DMS114 treated with DMSO at 0.1 percent for 48 hours (cell line): ENCODE measurements at regions not wholly inside any gene's neighbourhood (a gene's known extent, or its start where the extent isn't known, plus 50 kb on each side); places are given as distances from the start of the nearest gene placed in this dataset.

Experiments
- DNase-seq: peaks from one replicate; lab custom pipeline; 2025; ENCODE audit not compliant: unreplicated experiment; lab: John Stamatoyannopoulos, UW

DNA sequence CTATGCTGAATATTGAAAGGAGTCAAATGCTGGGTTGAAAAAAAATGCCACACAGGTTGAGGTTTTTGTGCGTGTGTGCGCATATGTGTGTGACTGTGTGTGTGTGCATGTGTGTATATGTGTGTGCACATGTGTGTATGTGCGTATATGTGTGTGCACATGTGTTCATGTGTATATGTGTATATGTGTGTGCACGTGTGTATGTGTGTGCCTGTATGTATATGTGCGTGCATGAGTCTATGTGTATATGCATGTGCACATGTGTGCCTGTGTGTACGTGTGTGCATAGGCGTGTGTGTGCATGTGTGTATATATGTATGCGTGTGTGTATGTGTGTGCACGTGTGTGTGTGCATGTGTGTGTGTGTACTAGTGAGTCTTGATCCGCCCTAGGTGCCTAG lies 655.7 kb downstream of the AACS start:
- DNase-seq, result no peak

GRCh38 chr12:125734137-125734536 lies 668.9 kb downstream of the AACS start:
- DNase-seq, result no peak

- DNase-seq, result no peak
These were observed 673.0 kb downstream of the AACS start for GRCh38 chr12:125738211-125738610.

DNA sequence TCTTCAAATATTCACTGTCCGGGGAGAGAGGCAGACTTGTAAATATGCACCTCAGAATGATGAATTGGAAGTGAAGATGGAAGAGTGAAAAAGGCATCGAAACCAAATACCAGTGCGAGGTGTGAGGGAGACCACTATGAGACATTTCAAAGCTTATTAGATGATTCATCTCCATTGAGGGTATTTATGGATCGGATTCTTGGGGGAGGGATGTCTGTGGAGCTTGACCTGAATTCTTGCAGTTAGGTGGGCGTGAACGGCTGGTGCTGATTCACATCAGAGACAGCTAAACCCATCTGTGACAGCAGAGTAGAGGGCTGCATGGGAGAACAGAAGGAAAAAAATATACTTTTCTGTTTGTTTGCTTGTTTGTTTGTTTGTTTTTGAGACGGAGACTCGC lies 677.2 kb downstream of the AACS start:
- no peak for DNase-seq

DNA sequence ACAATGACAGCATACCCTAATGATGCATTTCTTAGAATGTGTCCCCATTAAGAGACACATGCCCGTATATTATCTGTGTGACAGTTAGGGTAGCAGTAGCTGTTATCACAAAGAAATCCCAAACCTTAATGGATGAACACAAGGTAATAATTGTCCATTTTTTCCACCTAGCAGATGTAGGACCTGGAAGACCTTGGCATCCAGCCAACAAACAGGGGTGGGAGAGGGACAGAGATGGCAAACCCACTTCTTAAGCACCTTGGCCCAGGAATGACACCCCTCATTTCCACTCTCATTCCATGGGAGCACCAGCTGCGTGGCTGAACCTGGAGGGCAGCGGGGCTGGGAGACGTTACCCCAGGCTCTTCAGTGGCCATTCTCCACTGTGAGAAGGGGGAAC lies 679.0 kb downstream of the AACS start:
- no peak for DNase-seq

- no peak for DNase-seq
These were observed 690.3 kb downstream of the AACS start for GRCh38 chr12:125755512-125755911.

DNA sequence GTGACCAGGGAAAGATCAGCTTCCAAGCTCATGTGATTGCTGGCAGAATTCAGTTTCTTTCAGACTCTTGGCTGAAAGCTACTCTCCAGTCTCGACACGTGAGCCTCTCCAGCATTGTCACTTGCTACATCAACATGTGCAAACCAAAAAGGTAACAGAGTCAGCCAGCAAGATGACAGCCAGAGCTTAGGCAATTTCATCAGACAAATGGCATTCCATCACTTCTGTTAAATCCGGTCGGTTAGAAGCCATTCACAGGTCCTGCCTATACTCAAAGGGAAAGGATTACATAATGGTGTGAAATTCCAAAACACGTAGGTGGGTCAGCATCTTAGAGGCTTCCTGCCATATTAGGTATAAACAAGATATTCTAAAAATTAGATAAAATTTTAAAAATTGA lies 700.9 kb downstream of the AACS start:
- no peak for DNase-seq

GRCh38 chr12:125772403-125772802 lies 707.2 kb downstream of the AACS start:
- no peak for DNase-seq

DNA sequence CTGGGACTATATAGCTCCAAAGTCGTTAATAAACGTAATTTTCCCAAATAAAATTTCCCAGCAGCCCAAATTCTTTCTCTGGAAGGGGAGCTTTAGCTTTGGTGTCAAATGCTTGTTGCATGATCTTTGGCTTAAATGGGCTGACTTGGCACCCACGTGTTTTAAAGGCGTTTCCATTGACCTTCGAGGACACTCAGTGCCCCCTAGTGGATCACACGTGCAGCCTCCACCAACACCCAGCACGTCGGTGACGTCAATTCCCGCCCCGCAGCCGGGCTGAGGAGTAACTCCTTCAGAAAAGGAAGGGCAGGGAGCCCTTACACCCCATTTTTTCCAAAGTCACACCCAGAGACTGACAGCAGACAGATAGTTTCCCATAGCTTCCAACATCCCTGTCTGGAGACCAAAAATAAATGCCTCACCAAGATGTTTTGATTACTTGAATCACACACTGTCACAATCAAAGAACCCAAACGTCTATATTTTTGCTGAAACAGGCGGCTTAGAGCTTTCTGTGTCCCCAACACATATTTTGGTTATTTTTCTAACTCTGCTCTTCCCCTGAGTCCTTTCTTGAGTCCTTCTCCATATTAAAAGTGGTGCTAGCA lies 707.9 kb downstream of the AACS start:
- DNase-seq, result peak; percentile 32

GRCh38 chr12:125775507-125775906 lies 710.3 kb downstream of the AACS start:
- DNase-seq, result no peak

GRCh38 chr12:125776212-125776611 lies 711.0 kb downstream of the AACS start:
- DNase-seq, result no peak

- no peak for DNase-seq
These were observed 720.9 kb downstream of the AACS start for GRCh38 chr12:125786143-125786542.

DNA sequence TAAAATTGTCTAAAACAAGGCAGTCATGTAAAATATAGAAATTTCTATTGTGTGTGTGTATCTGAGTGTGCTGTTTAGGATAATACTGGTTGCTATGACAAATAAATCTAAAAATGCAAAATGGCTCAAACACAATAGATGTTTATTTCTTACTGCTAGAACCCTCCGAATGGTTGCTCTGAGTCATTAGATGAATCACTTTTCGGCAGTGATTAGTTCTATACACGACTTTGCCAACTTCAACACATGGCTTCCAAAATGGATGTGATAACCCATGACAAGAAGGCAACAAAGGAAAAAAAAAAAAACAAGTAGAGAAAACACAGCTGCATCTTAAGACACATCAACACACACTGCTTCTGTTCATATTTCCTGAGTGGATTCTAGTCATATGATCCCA lies 729.2 kb downstream of the AACS start:
- no peak for DNase-seq

DNA sequence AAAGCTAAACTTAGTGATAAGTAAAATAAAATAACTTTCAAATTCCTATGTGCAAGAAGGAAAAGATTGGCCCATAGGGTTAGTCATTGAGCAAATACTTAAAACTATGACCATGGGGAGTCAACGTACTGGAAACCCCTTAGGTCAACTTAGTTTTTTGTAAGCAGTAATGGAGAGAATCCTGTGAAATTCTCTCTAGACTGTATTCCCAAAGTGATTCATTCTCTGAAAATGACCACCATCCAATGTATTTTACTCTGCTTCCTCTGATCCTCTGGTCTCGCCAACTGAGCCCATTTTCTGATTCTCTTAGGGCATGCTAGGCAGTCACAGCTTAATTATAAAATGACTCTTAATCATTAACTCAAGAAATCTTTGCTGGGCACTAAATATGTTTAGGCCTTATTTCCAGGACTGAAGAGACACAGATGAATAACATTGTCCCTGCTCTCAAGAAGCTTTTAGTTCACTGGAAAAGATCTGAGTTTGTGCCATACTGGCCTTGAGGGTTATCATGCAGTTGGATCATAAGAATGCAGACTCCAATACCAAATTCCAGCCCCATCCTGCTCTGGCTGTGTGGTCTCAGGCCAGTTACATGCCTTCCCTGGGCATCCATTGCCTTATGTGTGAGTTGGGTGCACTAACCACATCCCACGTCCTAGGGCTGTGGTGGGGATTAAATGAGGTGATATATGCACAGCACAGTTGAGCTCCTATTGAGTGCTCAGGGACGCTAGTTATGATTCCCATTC lies 732.4 kb downstream of the AACS start:
- DNase-seq, result no peak

GRCh38 chr12:125804660-125805059 lies 739.4 kb downstream of the AACS start:
- no peak for DNase-seq

DNA sequence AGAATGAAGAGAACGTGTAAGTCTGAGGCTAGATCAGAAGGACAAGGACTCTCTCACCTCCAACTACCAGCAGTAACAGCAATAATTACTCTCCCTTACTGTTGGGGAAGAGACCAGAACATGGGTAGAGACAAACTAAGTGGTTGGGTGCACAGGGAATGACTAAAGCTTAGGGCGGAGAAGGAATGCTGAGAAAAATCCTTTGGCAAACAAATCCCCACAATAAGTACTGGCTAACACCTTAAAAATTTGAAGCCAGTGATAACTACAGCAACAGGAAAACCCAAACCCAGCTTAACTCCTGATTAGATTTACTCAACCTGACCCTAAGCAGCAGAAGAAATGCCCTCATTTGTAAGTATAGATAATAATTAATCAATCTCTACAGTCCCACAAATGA lies 759.0 kb downstream of the AACS start:
- no peak for DNase-seq

GRCh38 chr12:125835852-125836251 lies 770.6 kb downstream of the AACS start:
- no peak for DNase-seq

DNA sequence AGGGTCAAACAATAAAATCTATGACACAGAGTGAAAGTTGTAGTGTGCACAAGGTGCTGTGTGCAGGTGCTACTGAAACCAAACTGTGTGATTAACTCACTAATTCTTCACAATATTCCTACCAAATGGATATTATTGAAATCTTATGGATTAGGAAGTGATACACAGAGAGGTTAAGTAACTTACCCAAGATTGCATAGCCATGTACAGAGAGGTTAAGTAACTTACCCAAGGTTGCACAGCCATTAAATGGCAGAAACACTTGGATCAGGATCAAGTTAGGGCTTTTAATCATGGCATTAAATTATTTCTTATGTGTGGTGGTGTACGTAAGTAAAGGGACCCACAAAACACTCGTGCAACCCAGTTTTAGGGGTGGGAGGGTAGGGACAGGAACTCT lies 771.4 kb downstream of the AACS start:
- DNase-seq, result no peak

GRCh38 chr12:125841332-125841731 lies 776.1 kb downstream of the AACS start:
- no peak for DNase-seq

DNA sequence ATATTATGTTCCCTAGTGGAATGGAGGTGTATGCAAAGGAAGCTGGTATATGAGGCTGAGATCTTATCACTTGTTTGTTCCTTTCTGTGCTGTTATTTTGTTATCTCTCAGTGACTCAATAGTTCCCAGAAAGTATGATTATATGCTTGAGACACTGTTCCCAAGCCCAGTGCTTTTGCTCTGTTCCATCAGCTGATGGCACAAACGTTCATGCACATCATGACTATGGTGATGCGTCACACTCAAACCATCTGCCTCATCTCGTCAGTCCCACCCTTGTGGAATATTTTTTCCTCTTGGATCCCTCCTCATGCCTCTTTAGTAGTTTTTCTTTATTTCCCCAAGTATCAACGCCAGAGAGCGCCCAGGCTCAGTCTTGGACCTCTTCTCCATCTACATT lies 786.9 kb downstream of the AACS start:
- DNase-seq, result no peak

GRCh38 chr12:125852679-125853078 lies 787.4 kb downstream of the AACS start:
- no peak for DNase-seq

DNA sequence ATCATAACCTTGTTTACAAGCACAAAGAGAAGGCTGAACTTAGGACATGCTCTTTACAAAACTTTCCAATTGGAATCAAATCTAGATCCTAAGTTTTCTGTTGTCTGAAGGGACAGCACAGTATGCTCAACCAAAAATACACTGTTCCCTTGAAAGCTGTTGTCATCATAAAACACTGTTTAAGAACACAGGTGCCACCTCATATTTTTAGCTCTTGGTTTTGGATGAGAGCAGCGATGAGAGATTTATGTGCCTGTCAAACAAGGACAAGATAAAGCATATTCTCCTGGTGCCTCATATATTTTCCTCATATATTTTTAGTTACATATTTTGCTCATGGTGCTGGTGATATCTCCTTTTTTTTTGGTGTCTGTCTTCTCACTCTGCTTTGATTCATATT lies 788.4 kb downstream of the AACS start:
- DNase-seq, result no peak

GRCh38 chr12:125856366-125856765 lies 791.1 kb downstream of the AACS start:
- no peak for DNase-seq
